ENCODE measurements at regions not wholly inside any gene's neighbourhood (a gene's known extent, or its start where the extent isn't known, plus 50 kb on each side); places are given as distances from the start of the nearest gene placed in this dataset.

DNA sequence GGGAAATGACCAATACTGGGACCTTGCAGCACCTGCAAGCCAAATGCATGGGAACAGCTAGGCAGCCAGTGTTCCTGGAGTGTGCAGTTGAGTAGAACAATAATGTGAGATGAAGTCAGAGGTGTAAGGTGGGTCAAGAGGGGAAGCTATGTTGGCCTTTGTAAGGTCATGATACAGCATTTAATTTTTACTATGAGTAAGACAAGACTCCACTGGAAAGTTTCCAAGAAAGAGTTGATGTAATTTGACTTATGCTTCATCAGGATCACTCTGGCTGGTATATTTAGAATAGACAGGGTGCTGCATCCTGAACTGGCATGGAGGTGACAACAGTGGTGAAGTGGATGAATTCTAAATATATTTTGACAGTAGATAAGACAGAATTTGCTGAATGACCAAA, 744.8 kb downstream of the KCTD16 start:
- no peak for DNase-seq

DNA sequence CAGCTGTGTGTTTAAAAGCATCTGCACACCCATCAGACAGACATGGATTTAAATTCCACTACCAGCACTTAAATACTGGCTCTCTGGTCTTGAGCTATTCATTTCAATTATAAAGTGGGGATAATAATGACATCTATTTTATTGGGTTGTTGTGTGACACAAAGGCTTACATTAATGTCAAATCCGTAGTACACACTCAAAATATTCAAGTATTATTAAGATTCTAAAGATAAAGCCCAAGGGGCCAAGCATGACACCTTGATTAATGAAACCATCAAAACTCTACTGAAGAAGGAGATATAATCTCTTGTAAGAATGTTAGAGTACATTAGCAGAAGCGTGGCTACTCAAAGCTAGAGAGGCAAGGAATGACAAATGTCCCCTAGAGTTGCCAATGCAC, 743.0 kb downstream of the KCTD16 start:
- no peak for DNase-seq

DNA sequence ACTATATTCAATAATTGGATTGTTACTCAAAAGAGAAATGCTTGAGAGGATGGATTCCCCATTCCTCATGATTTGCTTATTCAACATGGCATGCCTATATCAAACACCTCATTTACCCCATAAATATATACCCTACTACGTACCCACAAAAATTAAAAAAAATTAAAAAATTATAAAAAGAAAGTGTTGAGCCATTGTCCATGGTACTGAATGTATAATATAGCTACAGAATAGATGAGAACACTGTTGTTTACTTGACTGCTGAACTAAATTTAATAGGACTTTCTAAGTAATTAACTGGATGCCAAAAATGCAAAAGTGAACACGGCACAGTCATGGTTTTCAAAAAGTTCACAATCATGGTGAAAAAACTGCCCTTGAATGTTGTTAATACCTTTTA, 725.8 kb downstream of the KCTD16 start:
- no peak for DNase-seq

DNA sequence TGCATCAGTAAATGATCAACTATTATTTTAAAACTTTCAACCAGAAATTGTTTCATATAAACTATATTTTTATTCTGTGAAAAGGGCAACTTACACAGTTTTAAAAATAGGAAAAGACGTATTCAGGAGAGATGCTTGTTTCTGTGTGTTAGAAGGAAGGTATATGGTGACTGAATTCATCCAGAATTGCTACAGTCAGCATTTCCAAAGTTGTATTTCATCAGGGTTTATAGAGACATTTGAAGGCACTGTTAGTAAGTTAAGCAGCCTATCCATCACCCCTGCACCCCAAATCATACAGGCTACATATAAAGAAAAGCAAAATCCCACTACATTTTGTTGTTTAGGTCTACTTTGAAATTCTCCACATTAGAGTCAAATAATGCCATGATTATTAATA, 716.0 kb downstream of the KCTD16 start:
- no peak for DNase-seq

DNA sequence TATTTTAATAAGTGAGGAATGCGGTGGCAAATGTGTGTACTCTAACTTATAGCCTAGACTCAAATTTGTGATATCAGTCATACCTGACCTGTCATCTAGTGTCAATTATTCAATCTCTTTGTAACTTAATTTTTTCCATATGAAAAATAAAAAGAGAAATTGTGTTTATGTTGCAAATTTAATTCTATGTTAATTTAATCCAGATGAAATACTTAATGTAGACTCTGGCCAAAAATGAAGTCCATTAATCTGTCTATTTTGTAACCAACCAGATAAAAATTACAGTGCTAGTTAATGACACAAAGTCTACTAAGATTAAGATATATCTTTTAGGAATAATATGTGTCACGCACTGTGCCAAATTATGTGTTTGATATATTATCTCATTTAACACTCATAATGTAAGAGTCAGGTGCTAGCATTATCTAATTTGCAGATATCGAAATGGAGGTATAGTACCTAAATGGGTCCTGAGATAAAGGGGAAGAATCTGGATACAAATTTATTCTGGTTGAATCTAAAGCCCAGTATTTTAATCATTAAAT, 712.1 kb downstream of the KCTD16 start:
- no peak for DNase-seq

DNA sequence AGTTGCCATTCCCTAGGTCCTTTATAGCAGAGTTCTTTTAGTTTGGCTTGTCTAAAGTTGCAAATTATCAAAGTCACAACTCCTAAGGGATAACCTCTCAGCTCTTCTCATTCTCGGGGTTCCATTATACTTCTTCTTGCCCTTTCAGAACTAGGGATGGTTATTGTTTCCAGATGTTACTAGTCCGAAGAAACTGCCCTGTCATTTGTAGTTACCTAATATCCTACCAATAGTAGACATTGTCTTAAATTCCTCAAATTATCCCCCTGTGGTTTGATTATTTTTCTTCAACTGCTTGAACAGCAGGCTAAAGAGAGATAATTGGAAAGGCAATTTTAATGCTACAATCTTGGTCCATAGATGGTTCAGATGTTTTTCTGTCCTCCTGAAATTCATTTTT, 709.8 kb downstream of the KCTD16 start:
- DNase-seq, result no peak

DNA sequence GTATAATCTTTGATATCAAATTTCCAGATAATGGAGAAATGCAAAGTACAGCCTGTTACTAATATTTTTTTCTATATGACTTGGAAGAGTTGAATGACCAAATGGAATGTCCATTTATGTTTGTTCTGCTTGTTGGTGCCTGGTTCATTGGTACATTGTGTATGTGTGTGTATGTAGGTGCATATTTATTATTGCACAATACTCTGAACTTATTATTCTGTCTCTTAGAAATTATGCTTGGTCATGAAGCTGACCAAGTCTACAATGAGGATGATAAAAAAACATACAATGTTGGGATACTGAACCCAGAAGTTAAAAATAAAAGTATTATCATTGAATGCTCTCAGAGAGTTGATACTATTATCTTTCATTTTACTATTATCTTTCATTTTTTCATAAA, 706.3 kb downstream of the KCTD16 start:
- DNase-seq, result no peak

DNA sequence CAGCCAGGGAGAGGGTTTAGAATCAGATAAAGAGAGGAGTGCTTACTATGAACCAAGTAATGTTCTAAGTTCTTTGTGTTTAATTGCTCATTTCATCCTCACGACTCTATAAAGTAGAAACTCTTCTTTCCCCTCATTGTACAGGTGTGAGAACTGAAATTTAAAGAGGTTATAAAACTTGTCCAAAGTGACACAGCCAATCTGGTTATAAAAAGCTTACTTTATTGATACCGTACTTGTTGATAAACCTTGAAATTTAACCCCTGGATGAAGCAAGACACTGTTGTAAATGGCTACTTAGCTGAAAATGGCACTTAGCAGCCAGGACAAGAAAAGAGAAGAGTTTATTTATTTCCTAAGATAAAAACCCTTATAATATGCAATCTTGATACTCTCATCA, 702.4 kb downstream of the KCTD16 start:
- no peak for DNase-seq

DNA sequence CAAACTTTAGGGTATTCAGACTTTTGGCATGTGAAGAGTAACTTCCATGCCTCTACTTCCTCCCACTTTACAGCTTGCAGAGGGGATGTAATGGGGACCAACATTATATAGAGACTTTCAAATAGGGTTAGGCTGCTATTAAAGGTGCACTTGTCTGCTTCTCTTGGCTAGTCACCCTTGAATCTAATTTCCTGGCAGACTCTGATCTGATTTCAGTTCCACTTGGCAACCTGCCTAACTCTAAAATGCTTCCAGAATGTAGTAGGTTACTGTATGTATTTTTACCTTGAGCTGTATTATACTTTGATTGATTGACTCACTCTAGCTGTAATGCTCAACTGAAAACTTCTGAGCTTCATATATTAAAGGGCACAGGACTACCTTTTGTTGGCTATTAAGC, 693.4 kb downstream of the KCTD16 start:
- DNase-seq, result no peak

DNA sequence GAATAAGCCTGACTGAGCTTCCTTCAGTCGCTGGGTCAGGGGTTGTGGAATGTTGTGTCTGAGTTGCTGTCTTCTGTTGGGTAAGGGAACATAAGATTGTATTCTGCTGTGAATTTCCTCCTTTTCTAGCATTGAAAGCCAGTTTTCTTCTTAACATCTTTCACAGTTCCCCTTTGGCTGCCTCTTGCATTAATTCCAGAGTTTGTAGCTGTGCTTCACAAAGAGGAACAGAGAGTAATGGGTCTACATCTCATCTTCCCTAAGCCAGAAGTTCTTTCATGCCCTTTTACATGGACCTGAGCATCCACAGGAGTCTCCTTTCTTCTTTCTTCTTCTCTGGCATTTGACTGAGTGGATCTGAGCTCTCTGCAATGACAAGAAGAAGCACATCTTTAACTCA, 686.8 kb downstream of the KCTD16 start:
- DNase-seq, result no peak

DNA sequence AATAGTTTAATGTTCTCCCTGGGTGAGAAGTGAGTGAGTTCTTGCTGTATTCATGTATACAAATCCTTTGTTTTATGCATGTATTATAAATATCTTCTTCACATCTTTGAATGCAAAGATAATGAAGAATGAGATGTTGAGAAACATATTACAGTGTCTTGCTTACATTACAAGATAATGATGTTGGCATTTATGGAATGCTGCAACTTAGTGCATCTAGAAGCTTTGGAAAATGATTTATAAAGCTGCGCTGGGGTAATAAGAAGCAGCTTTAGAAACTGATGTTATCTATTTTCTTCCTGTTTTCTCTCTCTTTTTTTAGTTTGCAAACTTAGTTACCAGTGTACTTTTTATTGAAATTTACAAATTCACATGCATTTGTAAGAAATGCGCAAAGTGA, 673.4 kb downstream of the KCTD16 start:
- DNase-seq, result no peak

DNA sequence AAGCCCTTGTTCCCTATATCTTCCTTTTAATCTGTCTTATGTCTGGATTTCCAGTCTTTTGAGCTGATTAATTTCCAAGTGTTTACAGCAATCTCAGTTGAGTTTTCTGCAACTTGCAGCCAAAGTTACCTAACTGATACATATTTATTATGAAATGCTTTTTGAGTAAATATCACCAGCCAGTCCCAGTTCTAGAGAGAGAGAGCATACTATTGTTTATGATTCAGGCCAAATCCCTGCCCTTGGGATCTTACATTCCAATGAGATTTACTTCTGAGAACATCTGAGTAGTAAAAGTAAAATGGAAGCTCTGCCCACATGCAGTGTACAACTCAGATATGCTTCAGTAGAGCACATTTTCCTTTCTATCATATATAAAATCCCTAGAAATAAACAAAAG, 661.7 kb downstream of the KCTD16 start:
- DNase-seq, result no peak

DNA sequence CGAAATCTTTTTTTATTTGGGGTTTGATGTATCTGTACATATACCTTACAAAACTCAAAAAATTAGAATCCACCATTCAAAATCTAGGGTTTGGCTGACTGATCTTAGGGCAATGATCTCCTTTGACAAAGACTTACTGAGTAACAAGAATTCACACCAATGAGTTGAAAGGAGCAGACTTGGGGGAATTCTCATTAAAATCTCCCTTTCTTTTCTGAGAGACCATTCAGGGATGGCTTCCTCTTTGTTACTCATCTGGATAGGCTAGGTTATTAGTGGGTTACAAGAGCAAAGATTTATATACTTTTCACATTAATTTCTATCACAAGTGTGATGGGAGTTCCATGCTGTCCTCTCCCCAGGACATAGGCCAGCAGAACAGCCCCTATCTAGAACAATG, 661.0 kb downstream of the KCTD16 start:
- DNase-seq, result no peak

DNA sequence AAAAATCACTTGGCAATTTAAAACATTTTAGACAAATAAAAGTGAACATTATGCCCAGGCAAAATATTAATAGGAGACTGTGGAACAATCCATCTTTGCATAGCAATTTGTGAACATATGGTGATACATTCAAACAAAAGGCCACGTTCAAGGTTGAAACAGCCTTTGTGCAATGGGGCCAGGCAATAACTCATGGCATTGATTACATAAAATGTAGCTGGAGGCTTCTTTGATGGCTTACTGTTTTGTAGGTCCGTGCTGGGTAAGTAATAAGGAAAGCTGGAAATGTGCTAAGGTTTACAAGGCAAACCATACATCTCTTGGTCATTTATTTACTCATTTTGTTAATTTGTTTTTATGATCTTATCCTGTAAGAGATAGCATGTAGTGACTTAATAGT, 651.8 kb downstream of the KCTD16 start:
- DNase-seq, result no peak

DNA sequence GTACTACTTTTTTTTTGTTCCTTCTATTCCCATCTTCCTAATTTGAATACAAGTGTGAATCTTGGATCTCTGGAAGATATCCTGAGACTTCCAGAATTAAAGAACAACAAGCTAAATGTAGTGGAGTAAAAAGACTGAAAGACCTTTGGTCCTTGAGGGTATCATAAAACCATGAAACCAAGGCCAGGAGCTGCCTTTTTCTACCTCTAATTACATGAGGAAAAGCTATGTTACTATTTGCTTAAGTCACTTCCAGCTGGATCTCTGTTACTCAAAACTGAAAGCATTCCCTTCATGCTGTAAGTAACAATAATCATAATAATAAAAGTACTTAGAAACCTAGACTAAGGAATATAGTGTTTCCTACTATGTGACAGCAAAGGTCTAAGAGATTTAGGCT, 649.6 kb downstream of the KCTD16 start:
- DNase-seq, result no peak

DNA sequence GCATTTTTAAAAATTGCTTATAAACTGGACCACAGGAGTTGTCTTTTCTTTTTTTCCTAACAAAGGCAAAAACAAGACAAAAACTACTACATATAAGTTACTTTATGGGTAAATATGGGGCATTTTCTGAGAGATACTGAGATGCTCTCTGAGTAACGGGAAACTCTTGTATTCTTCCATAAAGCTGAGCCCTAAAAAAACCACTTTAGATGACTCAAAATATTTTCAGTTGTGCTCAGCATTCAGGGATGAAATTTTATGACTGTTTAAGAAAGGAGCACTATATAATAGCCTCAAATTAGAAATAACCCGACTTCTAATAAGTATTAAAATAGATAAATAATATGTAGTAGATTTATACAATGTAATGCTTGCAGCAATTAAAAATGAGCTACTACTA, 644.5 kb downstream of the KCTD16 start:
- no peak for DNase-seq

DNA sequence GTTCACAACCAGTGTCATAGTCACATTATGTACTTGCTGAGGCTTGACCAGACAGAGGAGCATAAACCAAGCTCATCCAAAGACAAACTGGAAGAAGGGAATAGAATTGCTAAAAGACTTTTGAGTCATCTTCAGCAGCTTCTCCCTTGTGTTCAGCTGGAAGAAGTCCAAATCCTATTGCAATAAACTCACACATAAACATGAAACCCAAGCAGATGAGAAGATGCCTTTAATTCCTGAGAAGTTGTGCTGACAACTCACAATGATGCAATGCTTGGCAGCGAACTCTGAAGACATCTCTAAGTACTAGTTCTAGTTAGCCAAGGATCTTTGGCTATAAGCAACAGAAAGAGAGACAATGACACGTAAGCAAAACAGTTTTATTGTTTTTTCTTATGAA, 642.1 kb downstream of the KCTD16 start:
- peak; percentile 17 for DNase-seq

DNA sequence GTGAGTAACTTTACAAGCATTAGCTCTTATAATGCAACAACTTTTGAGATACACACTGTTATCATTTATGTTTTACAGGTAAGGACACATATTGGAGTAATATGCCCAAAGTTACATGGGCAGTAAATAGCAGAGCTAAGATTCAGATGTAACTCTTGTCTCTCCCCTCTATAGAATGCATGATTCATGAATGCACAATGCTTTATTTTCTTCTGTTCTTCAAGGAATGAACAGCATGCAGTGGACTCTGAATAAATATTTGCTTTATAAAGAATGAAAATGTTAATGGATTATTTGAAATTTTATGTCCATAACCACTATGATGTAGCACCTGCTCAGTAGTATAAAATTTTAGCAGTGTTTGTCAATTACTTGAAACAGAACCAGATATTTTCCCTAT, 629.5 kb downstream of the KCTD16 start:
- no peak for DNase-seq

DNA sequence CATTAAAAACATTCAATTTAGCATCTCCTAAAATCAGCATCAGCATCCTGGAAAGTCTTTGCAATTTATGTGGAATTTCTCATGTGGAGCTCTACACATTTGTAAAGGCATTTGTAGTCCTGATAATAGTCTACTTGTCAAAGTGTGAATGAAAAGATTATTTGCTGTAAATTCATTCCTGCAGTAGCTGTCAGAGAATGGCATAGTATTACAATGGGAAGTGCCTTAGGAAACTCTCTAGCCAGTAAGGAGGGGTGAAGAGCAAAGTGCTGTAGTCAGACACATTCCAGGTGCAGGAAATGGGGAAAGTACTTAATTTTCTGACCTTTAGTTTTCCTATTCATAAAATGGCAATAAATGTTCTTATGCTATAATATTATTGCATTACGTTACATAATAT, 627.9 kb downstream of the KCTD16 start:
- DNase-seq, result no peak

DNA sequence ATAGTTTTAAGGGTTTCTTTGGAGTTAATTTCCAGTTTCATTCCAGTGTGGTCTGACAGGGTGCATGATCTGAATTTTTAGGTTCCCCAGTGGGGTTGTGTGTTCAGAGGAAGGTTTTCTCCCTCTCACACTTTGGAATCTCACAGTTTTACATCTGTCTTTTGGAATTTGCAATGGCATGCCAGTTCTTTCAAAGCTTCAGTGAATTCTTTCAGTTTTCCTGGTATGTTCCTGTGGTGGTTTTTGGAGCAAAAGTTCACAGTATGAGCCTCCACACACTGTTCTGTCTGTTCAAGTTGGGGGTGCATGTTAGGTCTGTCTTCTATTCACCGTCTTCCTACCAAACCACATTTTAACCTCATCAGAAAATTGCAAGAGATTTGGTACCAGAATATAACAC, 624.2 kb downstream of the KCTD16 start:
- DNase-seq, result no peak

DNA sequence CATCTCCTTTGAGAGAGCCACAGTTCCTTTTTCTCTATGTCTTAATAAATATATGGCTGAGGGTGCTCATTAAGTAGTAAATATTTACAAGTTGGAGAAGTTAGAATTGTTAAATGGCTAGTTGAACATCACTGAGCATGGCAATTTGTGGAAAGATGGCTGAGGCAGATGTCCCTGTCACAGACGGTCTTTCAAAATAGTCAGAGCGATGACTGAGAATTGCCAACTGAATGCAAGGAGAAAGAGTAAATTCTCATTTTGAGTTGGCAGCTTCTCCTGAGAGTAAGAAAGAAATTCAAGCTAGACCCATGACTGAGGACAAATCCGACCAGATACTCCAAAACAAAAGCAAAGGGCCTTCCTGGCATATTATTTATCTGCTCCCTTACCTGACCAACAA, 617.9 kb downstream of the KCTD16 start:
- no peak for DNase-seq

DNA sequence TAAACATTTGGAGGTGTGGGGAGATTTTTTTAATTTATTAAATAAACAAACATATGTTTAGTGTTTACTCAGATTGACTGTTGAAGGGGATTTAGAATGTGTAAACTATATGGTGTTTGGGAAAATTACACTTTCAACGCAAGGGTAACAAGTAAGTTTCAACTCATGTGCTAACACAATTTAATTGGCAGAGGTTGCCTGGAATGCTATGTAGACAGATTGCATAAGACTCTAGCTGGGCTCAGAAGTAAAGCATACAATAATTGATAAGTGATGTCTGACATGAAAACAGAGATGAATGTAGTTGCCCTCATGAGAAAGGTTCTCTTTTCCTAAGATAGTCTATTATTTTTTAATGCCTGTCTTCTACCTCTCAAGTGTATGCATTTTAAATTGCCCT, 617.4 kb downstream of the KCTD16 start:
- no peak for DNase-seq

DNA sequence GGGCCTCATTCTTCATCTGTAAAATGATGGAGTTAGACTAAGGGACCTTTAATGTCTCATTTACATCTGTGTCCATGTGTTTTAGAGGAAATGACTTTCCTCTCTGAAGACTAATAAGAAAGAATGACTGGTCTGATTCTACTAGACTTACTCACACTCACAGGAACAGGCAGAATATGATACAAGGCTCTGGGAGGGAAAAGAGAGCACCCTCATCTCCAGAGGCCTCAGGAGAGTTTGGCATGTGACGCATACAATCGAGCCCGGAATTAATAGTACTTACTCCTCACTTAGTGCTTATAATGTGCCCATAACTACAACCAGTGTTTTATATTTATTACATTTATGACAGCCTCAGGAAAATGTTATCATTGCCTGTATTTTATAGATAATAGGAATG, 608.7 kb downstream of the KCTD16 start:
- no peak for DNase-seq

DNA sequence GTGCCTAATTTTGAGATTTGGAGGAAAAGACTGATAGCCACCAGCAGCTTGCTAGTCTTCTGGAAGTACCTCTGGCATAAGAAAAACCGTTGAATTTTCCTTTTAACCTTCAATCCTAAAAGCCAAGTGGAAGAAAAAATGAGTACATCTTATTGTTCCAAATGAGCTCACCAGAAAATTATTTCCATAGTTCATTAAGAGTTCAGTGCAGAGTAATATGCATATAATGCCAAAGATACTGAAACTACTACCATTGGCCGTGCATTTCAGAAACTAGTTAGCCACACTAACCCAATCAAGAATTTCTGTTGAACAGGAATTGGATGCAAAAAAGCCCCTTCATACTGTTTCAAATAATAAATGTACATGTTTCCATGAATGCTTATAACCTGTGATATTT, 607.9 kb downstream of the KCTD16 start:
- DNase-seq, result no peak

DNA sequence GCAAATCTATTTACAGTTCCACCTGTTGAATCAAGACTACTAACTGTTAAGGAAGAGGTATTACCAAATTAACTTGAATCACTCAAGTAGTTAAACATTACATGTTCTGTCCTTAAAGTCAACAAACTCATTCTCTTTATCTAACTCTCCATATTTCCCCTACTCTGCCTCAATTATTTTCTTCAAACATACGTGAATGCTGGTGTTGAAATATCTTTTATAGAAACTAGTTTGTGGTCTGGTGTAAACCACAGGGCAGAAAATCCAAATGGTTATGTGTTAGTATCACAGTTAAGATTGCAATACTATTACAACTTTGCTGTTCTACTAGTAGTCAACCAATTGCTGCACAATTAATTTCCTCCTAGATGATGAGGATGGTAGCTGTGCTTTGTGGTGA, 603.5 kb downstream of the KCTD16 start:
- DNase-seq, result no peak

DNA sequence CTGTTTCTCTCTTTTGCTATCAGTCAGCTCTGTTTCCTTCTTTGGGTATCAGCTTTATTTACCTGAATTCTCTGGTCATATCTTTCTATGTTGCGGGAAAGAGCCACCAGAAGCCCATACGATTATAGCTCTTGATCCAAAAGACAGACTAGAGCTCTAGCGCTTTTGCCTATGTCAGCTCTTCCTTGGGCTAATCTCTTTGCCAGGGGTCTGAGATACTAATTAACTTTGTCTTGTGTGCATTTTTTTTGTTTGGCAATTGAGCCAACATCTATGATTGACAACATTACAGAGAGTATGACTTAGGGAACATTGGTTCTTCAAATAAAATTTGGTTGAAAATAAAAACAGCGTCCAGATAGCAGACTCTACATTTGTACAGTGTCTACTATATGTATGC, 603.0 kb downstream of the KCTD16 start:
- DNase-seq, result no peak
